Mammary epithelial cell (primary cell): ENCODE measurements at regions not wholly inside any gene's neighbourhood (a gene's known extent, or its start where the extent isn't known, plus 50 kb on each side); places are given as distances from the start of the nearest gene placed in this dataset.

ENCODE experiments used
- EZH2 ChIP-seq: IDR thresholded peaks from 2 replicates; pipeline ENCODE4 v1.6.1; 2012; ENCODE audit warnings: low read length, inconsistent platforms, borderline replicate concordance
- TF ChIP-seq, protein P1 (sequence below), 2 donors: IDR thresholded peaks in 1 of 2; conservative IDR thresholded peaks in 1 of 2; 2 replicates each; pipeline ENCODE4 v1.5.1; 2011 to 2012; ENCODE audit warnings: inconsistent platforms in 2 of 2, low read length in 2 of 2, mild to moderate bottlenecking in 2 of 2, control low read depth in 1 of 2, low read depth in 1 of 2; ENCODE audit not compliant: insufficient read depth in 1 of 2; ENCODE audit errors: extremely low read depth in 1 of 2

DNA sequence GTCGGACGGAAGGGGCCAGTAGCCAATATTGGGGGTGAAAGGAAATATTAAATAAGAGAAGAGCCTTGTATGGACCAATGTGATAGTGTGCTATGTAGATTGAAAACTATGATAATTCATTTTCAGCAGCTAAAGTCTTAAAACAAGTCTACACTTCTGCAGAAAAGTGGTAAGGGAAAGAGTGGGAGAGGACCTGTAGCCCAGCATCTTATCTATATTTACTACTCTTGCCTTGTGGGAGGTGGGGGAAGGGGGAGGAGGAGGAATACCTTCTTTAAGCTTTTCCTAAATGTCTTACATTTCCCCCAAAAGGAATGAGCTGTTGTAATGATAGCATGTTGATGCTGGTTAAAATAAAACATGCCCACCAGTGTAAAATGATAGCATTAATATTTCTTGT lies 220.0 kb upstream of the SPRY1 start:
- TF ChIP-seq EZH2 = no peak
- TF ChIP-seq, protein P1, sequence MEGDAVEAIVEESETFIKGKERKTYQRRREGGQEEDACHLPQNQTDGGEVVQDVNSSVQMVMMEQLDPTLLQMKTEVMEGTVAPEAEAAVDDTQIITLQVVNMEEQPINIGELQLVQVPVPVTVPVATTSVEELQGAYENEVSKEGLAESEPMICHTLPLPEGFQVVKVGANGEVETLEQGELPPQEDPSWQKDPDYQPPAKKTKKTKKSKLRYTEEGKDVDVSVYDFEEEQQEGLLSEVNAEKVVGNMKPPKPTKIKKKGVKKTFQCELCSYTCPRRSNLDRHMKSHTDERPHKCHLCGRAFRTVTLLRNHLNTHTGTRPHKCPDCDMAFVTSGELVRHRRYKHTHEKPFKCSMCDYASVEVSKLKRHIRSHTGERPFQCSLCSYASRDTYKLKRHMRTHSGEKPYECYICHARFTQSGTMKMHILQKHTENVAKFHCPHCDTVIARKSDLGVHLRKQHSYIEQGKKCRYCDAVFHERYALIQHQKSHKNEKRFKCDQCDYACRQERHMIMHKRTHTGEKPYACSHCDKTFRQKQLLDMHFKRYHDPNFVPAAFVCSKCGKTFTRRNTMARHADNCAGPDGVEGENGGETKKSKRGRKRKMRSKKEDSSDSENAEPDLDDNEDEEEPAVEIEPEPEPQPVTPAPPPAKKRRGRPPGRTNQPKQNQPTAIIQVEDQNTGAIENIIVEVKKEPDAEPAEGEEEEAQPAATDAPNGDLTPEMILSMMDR (conservative IDR thresholded peaks at IDR 0.05 in 1 of 2, IDR thresholded peaks at IDR 0.05 in 1 of 2; ENCODE audit: extremely low read depth in 1 of 2, insufficient read depth in 1 of 2, low read depth in 1 of 2, low read length in 2 of 2) = no peak
